Right cardiac atrium (tissue), 5 donors: ENCODE measurements at regions not wholly inside any gene's neighbourhood (a gene's known extent, or its start where the extent isn't known, plus 50 kb on each side); places are given as distances from the start of the nearest gene placed in this dataset.

Experiments
- ATAC-seq, 2 donors: fragments of 200-7000 bp; cut with Tn5 transposase; one replicate each; pipeline versions ENCODE4 v1.8.0 to v1.9.1; 2020; ENCODE audit warnings: moderate library complexity in 2 of 2, mild to moderate bottlenecking in 1 of 2
- DNase-seq, 3 donors: peaks; one replicate each; pipeline ENCODE4 v3.0.0-alpha.2; 2020
- H3K27ac ChIP-seq: one replicate; pipeline ENCODE4 v1.5.1; 2013; ENCODE audit warnings: mild to moderate bottlenecking, low read length, control low read depth, moderate library complexity
- H3K27me3 ChIP-seq: one replicate; pipeline ENCODE4 v1.6.1; 2013; ENCODE audit not compliant: control insufficient read depth, insufficient read depth
- H3K4me1 ChIP-seq: one replicate; pipeline ENCODE4 v1.6.1; 2013; ENCODE audit warnings: low read length; ENCODE audit not compliant: control insufficient read depth, insufficient read depth
- H3K4me3 ChIP-seq: one replicate; pipeline ENCODE4 v1.5.1; 2013; ENCODE audit warnings: low read length, control low read depth
- H3K9me3 ChIP-seq: one replicate; pipeline ENCODE4 v1.6.1; 2013; ENCODE audit warnings: low read length; ENCODE audit not compliant: control insufficient read depth
- WGBS: extraction: QIAGEN DNeasy Blood & Tissue Kit; methylation state at CpG from one replicate; pipeline ENCODE4 v1.1.7; 2013; 5-methylcytosine and 5-hydroxymethylcytosine counted together
- intact Hi-C, 4 donors: fragments of 100-400 bp; cut with DNase I; formaldehyde crosslinking; loops; one replicate each; pipeline versions ENCODE4 v1.11.0 to v1.14.0; 2022 to 2023
- donor health status: healthy with polysubstance abuse.
- donor health status: DM: no; HTN: yes; CAD: no.
- donor health status: DM: no; HTN: no; CAD: no.
- donor health status: DM: no; HTN: yes; CAD: no; lungs with severe emphysema.
- donor health status: DM: yes; HTN: yes; CAD: no.

DNA sequence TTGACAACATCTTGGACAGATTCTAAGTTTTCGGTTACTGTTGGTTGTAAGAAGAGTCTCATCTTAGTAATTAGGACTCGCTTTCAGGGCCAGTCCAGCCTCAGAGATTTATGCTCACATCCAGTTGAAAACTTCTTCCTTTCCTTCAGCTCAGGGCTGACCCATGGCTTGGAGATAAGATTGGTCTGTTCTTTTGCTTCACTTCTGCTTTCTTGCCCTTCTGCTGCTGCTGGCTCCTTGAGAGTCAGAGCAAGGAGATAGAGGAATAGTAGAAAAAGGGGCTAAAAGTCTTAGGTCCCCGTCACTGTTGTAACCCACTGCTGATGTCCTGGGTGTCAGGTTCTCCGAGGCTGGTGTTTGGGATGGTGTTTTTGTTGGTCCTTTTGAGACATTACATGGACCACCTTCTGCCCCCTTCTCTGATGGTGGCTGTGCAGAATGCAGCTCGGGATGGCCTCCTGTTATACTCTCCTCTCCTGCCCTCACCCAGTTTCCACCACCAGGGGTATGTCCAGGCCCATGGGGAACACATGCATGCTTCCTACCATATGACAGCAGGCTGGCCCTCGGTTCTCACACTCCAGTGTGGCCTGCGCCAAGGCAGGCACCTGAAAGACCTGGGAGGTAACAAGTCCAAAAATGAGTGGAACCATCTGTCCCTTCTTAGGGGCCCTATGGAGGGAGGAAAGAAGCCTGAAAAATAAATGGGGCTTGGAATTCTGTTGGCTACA lies 67.8 kb upstream of the PCBD1 start:
- no peaks in the 10 kb centered on the region for H3K4me1 ChIP-seq
- DNase-seq = no peak
- H3K27me3 ChIP-seq = no peaks in the 10 kb centered on the region

DNA sequence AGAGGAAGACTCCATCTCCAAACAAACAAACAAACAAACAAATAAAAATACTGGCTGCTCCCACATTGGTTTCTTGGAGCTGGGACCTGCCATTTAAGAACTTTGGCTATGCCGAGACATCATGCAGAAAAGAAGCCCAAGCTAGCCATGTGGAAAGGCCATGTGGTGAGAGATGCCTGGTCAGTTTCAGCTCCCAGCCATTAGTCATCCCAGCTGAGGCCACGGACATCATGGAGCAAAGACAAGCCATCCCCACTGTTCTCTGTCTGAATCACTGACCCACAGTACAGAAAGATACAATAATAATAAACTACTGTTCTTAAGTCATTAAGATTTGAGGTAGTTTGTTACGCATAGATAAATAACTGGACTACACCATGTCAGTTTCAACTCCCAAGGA lies 70.0 kb upstream of the PCBD1 start:
- WGBS = 89% methylated on average over 3 of the region's 3 CpGs
- intact Hi-C loops = no loop called here

More for the DNA sequence above, 67.8 kb upstream of the PCBD1 start:
- intact Hi-C loops = no loop called here
- H3K9me3 ChIP-seq = no peaks in the 10 kb centered on the region
- no peak for ATAC-seq
- H3K4me3 ChIP-seq = no peak overlapping the region
- 58% methylated on average over 7 of the region's 7 CpGs for WGBS
- H3K27ac ChIP-seq = no peak overlapping the region

DNA sequence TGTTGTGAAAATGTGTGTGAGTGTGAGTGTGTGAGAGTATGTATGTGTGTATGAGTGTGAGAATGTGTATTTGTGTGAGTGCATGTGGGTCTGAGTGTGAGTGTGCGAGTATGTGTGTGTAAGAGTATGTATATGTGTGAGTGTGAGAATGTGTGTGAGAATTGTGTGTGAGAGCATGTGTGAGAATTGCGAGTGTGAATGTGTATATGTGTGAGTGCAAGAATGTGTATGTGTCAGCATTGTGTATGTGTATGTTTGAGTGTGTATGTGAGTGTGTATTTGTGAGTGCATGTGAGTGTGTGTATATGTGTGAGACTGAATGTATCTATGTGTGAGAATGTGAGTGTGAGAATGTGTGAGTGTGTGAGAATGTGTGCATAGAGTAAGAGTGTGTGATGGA lies 72.0 kb upstream of the PCBD1 start:
- ATAC-seq = no peak
- H3K27ac ChIP-seq = no peak overlapping the region

More for the DNA sequence above, 70.0 kb upstream of the PCBD1 start:
- no peaks in the 10 kb centered on the region for H3K27me3 ChIP-seq
- H3K4me3 ChIP-seq = no peak overlapping the region
- H3K4me1 ChIP-seq = no peaks in the 10 kb centered on the region
- H3K9me3 ChIP-seq = no peaks in the 10 kb centered on the region
- ATAC-seq (no peak), DNase-seq (no peak)
- H3K27ac ChIP-seq = no peak overlapping the region

DNA sequence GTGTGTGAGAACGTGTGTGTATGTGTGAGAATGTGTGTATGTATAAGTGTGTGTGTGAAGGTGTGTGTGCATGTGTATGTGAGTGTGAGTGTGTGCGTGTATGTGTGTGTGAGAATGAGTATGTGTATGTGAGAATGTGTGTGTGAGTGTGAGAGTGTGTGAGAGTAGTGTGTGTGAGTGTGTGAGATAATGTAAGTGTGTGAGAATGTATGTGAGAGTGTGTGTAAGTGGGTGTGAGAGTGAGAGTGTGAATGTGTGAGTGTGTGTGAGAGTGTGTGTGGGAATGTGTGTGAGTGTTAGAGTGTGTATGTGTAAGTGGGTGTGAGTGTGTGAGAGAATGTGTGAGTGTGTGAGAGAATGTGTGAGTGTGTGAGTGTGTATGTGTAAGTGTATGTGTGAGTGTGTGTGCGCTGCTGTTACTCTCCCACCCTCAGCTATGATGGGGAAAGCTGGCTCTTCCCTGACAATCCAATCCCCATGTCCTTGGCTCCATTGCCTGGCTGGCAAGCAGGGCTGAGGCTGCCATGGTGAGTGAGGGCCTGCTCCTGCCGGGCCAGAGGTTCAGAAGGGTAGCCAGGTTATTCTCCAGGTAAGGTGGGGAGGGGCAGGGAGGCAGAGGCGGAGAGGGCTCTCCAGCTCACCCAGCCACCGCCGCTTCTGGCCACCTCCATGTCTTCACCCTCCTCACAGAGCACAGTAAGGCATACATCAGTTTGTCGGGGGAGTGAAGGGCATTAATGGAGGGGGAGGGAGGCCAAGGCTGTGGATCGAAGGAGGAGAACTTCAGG lies 72.6 kb upstream of the PCBD1 start:
- Histone ChIP-seq H3K4me1 (no peaks in the 10 kb centered on the region), H3K9me3 (no peaks in the 10 kb centered on the region), H3K27ac (no peak overlapping the region), H3K27me3 (no peaks in the 10 kb centered on the region), H3K4me3 (no peak overlapping the region)
- ATAC-seq = no peak
- WGBS = 78% methylated on average over 9 of the region's 9 CpGs
- no peak for DNase-seq
- intact Hi-C loops = no loop called here

More for the DNA sequence above, 72.0 kb upstream of the PCBD1 start:
- Histone ChIP-seq H3K9me3 (no peaks in the 10 kb centered on the region), H3K27me3 (no peaks in the 10 kb centered on the region), H3K4me3 (no peak overlapping the region), H3K4me1 (no peaks in the 10 kb centered on the region)
- no peak for DNase-seq
- 93% methylated on average over 2 of the region's 2 CpGs for WGBS
- intact Hi-C loops = no loop called here

DNA sequence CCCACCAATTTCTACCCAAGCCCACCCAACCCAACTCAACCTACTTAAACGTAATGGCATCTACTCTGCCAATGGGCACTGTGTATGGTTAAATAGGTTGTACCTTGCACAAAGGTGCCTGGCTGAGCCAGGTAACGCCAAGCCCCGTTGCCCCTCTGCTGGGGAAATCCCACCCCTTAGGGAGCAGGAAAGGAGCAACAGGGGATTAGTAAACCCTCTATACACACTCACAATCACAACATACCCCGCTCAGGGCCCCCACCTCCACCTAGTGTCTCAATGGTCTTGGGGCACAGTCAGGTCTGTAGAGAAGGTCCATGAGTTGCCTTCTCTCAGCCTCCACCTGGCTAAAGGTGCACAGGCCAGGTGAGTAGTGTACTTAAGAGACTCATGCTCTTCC lies 74.3 kb upstream of the PCBD1 start:
- intact Hi-C loops = no loop called here
- Histone ChIP-seq H3K4me1 (no peaks in the 10 kb centered on the region), H3K27me3 (no peaks in the 10 kb centered on the region), H3K4me3 (no peak overlapping the region), H3K27ac (no peak overlapping the region), H3K9me3 (no peaks in the 10 kb centered on the region)
- 87% methylated on average over 4 of the region's 4 CpGs for WGBS
- ATAC-seq = no peak
- DNase-seq = no peak

DNA sequence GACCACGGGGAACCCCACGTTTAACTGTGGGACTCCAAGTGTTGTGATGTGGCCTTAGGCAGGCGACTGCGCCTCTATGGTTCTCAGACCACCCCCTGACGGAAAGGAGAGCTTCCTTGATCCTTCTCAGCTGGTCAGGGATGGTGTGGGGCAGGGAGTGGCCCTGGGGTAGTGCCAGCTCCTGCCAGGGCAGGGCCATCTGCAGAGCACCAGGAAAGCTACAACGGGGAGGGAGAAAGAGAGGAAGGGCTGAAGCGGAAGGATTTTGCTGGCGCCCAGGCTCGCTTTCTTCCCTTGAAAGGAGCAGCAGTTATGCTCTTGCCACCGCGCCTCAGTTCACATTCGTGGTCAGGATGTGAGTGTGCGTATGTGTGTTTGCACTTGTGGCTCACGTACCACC lies 74.9 kb upstream of the PCBD1 start:
- Histone ChIP-seq H3K27me3 (no peaks in the 10 kb centered on the region), H3K27ac (no peak overlapping the region), H3K4me1 (no peaks in the 10 kb centered on the region), H3K4me3 (no peak overlapping the region), H3K9me3 (no peaks in the 10 kb centered on the region)
- DNase-seq (no peak), ATAC-seq (no peak)
- 82% methylated on average over 14 of the region's 14 CpGs for WGBS
- intact Hi-C loops = no loop called here

DNA sequence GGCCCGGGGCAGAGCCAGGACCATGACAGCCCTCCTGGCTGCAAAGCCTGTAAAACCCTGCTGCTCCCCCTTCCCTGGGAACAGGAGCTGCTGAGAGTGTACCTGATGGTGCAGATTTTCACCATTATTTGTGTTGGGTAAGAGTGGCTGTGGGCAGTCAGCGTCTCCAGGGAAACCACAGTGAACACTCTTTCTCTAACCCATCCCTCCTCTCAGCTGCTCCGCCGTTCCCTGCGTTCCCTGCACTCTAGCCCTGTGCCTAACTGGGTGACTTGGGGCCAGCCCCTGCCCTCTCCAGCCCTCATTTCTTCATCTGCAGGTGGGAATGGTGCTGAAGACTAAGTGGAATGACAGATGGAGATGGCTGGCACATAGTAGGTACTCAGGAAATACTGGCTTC lies 75.9 kb upstream of the PCBD1 start:
- Histone ChIP-seq H3K27me3 (no peaks in the 10 kb centered on the region), H3K4me1 (no peaks in the 10 kb centered on the region), H3K27ac (no peak overlapping the region), H3K9me3 (no peaks in the 10 kb centered on the region), H3K4me3 (no peak overlapping the region)
- DNase-seq = no peak
- intact Hi-C loops = no loop called here
- ATAC-seq = no peak
- WGBS = 67% methylated on average over 5 of the region's 5 CpGs

DNA sequence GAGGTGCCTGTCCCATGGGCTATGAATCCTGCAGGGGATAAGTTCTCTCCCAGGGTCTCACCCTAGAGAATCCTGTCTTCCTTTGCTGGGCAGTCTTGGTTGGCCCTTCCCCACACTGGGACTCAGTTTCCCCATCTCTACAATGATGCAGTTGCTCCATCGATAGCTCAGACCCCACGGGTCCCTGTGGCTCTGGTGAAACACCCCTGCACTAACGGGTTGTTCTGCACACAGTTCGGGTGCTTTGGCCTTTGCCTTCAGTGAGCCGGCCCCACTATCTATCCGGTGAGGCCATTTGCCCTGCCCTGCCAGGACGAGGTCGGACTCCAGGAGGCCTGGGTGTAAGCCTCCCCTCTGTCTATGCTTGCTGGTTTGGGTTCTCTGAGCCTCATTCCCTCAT lies 76.5 kb upstream of the PCBD1 start:
- intact Hi-C loops = no loop called here
- Histone ChIP-seq H3K9me3 (no peaks in the 10 kb centered on the region), H3K4me3 (no peak overlapping the region), H3K27me3 (no peaks in the 10 kb centered on the region), H3K4me1 (no peaks in the 10 kb centered on the region), H3K27ac (no peak overlapping the region)
- DNase-seq (no peak), ATAC-seq (no peak)
- WGBS = 85% methylated on average over 8 of the region's 8 CpGs

DNA sequence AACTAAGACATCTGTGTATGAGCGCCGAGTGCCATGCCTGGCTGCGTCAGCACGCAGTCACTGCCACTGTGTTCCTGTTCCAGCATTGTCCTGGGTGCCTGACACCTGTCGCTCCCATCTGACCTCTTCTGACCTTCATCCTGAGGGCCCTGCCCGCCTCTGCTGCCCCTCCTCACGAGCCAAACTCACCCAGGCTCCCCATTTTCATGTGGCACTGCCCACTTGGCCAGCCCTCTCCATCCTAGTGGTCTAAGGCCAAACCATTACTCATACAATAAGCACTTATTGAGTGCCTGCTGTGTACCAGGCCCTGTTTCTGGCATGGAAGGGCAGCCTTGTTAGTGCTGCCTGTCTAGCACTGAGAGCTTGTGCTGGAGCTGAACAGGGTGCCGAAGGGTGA lies 77.2 kb upstream of the PCBD1 start:
- no peak for ATAC-seq
- H3K27me3 ChIP-seq = no peaks in the 10 kb centered on the region
- intact Hi-C loops = no loop called here

DNA sequence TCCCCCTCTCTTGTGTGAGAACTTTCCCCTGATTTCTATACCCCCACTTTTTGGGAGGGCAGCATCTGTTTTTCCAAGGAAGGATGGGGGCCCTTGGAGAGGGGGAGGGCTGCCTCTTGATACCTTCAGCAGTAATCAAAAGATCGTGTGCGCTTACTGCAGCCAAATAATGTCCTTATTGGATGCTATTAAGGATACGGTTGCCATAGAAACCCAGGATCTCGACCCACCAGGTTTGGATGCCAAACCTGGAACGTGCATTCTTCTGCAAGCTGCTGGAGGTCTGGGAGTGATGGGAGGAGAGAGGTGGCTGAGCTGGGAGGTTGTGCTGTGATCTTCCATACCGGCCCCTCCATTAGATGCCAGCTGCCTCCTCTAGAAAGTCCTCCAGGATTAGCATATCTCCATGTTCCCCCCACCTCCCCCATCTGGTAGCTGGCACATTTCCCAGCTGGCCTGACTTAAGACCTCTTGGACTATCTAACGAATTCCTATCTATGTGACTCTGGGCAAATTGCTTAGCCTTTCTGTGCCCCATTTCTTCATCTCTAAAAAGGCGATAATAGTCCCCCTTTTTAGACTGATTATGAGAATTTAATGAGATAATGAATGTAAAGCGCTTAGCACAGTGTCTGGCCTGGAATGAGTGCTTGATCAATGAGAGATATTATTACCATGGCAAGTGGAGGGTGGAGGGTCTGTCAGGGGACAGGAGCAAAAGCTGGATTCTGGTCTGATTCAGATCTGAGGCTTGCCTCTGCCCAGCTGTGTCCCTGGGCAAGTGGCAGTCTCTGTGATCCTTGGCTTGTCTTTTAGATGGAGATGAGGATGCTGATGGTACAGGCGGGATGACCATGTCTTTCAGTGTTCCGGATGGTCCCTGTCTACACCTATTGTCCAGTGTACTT lies 78.5 kb upstream of the PCBD1 start:
- no peak overlapping the region for H3K4me3 ChIP-seq
- intact Hi-C loops = no loop called here
- H3K27ac ChIP-seq = no peak overlapping the region
- WGBS = 75% methylated on average over 11 of the region's 11 CpGs
- no peaks in the 10 kb centered on the region for H3K9me3 ChIP-seq
- DNase-seq = no peak
- H3K4me1 ChIP-seq = no peaks in the 10 kb centered on the region
- ATAC-seq = no peak
- H3K27me3 ChIP-seq = no peaks in the 10 kb centered on the region

More for the DNA sequence above, 77.2 kb upstream of the PCBD1 start:
- Histone ChIP-seq H3K4me1 (no peaks in the 10 kb centered on the region), H3K4me3 (no peak overlapping the region), H3K27ac (no peak overlapping the region), H3K9me3 (no peaks in the 10 kb centered on the region)
- WGBS = 94% methylated on average over 8 of the region's 8 CpGs
- DNase-seq = no peak
